ENCODE measurements at regions not wholly inside any gene's neighbourhood (a gene's known extent, or its start where the extent isn't known, plus 50 kb on each side); places are given as distances from the start of the nearest gene placed in this dataset.

DNA sequence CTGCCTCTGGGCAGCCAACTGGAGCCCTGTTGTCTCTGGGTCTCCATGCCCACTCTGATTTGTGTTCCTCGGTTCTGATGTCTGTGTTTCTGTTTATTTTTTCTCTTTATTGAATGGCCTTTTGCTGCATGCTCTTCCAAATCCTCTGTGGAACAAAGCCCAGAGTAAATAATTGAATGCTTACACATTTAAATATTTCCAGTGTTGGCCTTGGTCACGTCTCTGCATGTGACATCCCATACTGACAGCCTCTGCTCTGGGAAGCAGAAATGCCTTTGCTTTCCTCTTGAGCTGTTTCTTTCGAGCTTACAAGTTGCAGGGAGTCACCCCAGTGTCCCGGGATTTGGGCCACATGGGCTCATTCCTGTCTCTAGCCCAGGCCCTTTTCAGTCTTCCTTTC lies 267.9 kb downstream of the PTPRU start:
- TF ChIP-seq, protein P1, sequence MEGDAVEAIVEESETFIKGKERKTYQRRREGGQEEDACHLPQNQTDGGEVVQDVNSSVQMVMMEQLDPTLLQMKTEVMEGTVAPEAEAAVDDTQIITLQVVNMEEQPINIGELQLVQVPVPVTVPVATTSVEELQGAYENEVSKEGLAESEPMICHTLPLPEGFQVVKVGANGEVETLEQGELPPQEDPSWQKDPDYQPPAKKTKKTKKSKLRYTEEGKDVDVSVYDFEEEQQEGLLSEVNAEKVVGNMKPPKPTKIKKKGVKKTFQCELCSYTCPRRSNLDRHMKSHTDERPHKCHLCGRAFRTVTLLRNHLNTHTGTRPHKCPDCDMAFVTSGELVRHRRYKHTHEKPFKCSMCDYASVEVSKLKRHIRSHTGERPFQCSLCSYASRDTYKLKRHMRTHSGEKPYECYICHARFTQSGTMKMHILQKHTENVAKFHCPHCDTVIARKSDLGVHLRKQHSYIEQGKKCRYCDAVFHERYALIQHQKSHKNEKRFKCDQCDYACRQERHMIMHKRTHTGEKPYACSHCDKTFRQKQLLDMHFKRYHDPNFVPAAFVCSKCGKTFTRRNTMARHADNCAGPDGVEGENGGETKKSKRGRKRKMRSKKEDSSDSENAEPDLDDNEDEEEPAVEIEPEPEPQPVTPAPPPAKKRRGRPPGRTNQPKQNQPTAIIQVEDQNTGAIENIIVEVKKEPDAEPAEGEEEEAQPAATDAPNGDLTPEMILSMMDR (conservative IDR thresholded peaks at IDR 0.05; ENCODE audit: low read length) = no peak
- no peak for TF ChIP-seq EZH2phosphoT487 (IDR thresholded peaks at IDR 0.05; ENCODE audit: borderline replicate concordance)
